HG03571 (cell line): ENCODE measurements at regions not wholly inside any gene's neighbourhood (a gene's known extent, or its start where the extent isn't known, plus 50 kb on each side); places are given as distances from the start of the nearest gene placed in this dataset.
"Not testable (repeated sequence)": the region's sequence is repeated elsewhere in the genome, so short reads cannot be mapped to it uniquely, and the experiment has no call there.

Experiments used
- ATAC-seq: cut with Tn5 transposase; IDR thresholded peaks from one replicate; pipeline ENCODE4 v1.9.1; 2021; ENCODE audit not compliant: unreplicated experiment

- ATAC-seq = no peak
These were observed 659.0 kb downstream of the SLITRK6 start for GRCh38 chr13:85140192-85140591.

- no peak for ATAC-seq
These were observed 661.7 kb downstream of the SLITRK6 start for GRCh38 chr13:85137516-85137915.

GRCh38 chr13:85132986-85133385 is 666.2 kb downstream of the SLITRK6 start:
- no peak for ATAC-seq

DNA sequence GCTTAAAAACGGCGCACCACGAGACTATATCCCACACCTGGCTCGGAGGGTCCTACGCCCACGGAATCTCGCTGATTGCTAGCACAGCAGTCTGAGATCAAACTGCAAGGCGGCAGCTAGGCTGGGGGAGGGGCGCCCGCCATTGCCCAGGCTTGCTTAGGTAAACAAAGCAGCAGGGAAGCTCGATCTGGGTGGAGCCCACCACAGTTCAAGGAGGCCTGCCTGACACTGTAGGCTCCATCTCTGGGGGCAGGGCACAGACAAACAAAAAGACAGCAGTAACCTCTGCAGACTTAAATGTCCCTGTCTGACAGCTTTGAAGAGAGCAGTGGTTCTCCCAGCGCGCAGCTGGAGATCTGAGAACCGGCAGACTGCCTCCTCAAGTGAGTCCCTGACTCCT is 675.7 kb downstream of the SLITRK6 start:
- ATAC-seq = not testable (repeated sequence)

- ATAC-seq = no peak
These were observed 690.9 kb downstream of the SLITRK6 start for GRCh38 chr13:85108356-85108755.

DNA sequence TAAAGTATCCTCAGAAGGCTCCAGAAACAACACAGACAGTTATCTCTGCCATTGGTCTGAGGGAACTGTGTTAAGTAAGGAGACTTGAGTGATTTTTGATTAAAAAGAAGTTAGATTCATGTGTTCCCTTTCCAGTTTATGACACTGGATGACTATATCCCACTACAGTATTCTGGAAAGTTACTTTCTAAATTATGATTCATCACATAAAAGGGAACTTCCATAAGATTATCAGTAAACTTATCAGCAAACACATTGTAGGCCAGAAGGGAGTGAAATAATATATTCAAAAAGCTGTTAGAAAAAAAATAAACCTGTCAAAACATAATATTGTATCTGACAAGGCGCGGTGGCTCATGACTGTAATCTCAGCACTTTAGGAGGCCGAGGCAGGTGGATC is 700.0 kb downstream of the SLITRK6 start:
- no peak for ATAC-seq

DNA sequence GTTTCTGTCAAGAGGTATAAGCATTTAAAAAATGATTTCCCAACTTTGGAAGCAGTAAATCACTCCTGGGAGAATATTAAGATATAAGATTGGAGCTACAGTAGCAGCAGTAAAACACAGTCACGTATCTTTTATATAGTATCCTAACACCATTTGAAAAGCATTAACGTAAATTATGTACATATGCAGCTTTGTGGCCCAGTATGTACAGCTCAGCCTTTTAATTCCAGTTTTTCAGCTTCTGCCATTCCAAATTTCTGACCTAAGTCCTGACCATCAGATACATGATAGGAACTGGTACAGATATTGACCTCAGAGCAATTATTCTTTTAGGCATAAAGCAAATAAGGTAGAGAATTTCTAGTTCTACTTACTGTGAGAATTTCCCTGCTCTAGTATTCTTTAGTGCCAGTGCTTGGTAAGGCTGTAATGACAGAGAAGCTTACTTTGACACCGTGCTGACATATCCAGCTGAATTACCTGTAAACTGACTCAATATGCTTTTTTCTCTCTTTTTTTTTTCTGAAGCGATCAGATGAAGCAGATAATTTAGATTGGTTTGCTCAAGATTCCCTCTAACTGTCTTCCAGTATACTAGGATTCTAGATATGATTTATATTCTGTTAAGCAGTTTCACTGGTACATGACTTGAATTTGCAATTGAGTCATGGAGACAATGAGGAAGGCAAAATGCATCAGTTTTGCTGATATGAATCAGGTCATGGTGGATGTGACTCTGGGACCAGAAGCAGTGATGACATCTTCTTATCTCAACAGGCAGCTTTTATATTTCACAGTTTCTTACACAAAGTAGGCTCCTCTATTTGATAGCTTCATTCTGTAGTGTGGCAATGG is 703.6 kb downstream of the SLITRK6 start:
- no peak for ATAC-seq

DNA sequence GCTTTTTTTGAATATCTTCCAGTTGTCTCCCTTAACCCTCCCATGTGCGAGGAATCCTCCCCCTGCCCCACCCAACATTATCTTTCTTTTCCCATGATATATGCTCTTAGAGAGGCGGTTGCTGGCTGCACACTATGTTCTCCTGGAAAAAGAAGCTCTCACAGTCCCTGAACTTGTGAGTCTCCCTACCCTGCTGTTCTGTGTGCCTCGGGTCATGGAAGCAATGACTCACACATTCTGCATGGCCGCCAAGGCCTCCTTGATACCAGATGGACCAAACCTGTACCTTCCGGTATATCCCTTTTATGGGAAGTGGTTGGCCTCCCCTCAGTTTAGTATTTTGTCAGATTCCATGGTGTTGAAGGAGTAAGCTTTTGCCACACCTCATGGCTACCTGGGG is 705.4 kb downstream of the SLITRK6 start:
- no peak for ATAC-seq

DNA sequence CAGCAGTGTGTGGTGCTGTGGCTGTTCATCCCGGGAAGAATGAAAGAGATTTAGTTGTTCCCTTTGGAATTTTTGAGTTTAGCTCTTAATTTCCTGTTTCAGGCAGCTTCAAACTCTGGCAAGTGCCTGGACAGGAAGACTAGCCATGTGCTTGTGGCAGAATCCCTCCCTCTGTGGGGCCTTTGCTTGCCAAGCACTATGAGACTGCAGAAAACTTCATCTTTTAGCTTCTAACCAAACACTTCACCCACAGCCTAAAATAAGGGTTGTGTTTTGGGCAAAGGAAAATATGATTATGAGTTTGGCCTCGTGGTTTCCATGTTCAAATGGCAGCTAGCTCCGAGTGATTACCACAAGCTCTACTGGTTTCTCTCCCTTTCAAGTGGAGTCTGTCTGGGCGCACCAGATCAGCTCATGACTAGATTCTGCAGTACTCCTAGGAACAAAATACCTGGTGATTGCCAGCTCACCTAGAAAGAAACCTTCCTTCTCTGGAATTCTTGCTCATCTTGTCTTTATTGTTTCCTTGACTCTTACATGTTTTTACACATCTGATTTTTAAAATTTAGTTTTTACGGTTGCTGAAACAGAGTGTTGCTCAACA is 707.5 kb downstream of the SLITRK6 start:
- ATAC-seq = no peak

GRCh38 chr13:85089186-85089585 is 710.0 kb downstream of the SLITRK6 start:
- ATAC-seq = no peak

DNA sequence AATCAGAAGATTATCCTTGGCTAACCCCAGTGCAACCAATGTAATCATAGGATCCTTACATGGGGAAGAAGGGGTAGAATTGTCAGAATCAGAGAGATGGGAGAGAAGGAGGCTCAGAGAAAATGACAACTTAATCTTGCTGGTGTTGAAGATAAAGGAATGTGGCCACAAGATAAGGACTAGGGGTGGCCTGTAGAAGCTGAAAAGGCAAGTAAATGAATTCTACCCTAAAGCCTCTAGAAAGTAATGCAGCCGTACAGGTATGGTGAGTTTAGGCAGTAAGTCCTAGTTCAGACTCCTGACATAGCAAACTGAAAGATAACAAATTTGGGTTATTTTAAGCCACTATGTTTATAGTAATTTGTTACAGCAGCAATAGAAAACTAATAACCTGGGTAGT is 718.5 kb downstream of the SLITRK6 start:
- ATAC-seq = no peak

DNA sequence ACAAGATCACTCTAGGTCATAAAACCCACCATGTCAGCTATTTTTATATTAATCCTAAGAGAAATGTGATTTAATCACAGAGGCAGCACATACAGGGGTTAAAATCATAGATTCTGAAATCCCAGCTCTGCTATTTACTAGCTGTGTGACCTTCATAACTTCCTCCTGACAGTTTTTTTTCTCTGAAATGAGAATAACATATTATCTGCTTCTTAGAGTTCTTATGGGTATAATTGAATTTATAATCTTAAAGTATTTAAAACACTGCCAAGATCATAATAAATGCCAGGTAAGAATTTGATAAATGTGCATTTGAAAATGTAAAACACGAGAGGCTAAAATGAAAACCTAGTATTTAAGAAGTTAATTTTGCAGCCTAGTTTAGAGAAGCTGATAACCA is 722.9 kb downstream of the SLITRK6 start:
- no peak for ATAC-seq

- no peak for ATAC-seq
These were observed 724.5 kb downstream of the SLITRK6 start for GRCh38 chr13:85074543-85075313.

- no peak for ATAC-seq
These were observed 731.0 kb downstream of the SLITRK6 start for GRCh38 chr13:85068231-85068630.

DNA sequence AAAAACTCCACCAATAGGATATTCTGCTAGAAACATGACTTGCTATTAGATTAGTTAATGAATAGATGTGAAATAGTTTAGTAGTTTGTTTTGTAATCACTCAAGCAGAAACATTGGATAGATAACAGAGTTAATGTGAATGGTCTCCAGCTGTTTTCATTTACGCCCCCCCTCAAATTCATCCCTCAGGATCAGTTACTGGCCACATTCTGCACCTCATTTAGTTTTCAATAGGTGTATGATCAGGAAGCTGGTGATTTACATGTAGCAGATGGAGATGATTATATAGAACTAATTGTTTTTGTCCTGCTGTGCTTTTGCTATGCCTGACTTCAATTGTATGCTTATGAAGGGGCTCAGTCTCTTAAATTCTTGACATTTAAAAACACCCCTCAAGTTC is 759.0 kb downstream of the SLITRK6 start:
- ATAC-seq = no peak

DNA sequence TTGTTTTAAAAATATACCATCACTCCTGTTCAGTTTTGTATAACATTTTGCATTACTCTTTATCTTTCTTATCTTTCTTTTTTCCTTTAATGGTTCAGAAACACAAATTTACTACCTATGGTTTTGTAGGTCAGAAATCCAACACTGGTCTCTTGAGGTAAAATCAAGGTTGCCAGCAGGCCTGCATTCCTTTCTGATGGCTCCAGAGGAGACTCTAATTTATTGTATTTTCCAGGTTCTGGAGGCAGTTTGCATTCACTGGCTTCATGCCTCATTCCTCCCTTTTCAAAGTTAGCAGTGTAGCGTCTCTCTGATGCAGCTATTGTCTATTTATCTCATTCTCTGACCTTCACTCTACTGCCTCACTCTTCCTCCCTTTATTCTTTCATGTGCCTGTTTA is 767.4 kb downstream of the SLITRK6 start:
- no peak for ATAC-seq

GRCh38 chr13:85028035-85028434 is 771.2 kb downstream of the SLITRK6 start:
- no peak for ATAC-seq

DNA sequence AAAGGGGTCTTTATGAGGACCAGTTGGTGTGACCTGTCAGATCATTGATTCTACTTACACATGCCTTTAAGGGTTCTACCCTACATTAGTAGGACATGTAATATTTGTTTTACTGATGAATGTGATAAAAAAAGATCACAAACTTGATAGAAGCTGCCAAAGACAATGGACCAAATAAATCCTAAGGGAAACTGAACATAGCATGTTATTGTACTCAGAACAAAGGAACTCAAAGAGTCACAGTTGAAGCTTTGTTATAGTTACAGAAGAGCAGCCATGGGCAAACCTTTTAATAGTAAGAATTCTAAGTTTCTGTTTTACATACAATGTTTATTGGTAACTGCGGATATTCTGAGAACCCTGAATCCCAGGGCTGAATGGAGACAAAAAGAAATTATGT is 780.1 kb downstream of the SLITRK6 start:
- ATAC-seq = no peak

GRCh38 chr13:85013006-85013405 is 786.2 kb downstream of the SLITRK6 start:
- ATAC-seq = no peak

DNA sequence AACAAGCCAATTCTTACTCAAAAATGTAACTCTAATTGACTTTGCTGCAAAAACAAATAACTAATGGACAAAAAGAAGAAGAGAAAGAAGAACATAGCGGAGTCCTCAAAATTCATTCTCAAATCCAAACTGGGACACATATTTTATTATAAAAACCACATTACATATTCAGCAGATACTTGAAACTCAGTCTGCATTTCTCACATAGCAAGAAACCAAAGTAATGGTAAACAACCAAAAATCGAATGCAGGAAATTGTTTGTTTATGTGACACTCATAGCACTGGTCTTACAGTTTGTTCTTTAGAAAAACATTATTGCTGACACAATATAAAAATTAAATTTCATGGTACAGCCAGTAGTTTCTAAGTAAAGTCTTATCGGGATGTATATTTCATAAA is 789.8 kb downstream of the SLITRK6 start:
- ATAC-seq = no peak

DNA sequence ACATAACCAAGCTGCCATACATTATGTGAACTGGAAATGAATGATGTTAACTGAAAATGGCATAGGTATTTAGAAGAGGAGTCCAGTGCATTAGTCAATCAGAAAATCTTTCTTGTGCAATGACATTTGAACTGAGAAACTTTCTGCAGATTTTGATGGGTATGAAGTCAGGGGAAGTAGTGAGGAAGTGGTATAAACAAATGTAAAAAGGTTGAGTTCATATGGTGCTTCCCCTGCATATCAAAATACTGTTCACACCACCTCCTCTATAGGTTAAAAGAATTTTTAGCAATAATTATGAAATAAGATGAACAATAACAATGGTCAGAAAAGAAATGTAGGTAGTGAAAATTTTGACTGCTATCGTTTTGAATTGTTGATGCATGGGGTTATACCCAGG is 800.0 kb downstream of the SLITRK6 start:
- no peak for ATAC-seq

DNA sequence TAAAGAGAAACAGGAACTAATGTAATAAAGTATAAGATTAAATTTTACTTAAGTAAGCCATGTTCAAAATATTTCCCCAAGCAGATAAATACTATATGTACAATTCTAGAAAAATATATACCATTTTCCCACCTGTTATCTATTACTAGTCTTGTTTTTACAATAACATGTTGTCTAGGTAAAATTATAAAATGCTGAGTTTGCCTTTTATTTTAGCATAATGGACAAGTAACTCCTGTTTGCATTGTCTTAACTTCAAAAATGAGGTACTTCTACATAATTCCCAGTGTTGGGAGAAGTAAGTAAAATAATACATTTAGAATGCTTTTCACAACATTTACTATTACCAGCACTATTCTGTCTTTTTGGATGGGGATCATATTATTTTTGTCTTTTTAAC is 800.5 kb downstream of the SLITRK6 start:
- no peak for ATAC-seq
